ENCODE measurements at regions not wholly inside any gene's neighbourhood (a gene's known extent, or its start where the extent isn't known, plus 50 kb on each side); places are given as distances from the start of the nearest gene placed in this dataset.
A peak's percentile ranks its signal among the peaks of the same experiment; 100 is the strongest.

- H3K27ac ChIP-seq, result no peak overlapping the region
Measured at GRCh38 chr9:115637661-115638060, 515.9 kb upstream of the PAPPA start.

DNA sequence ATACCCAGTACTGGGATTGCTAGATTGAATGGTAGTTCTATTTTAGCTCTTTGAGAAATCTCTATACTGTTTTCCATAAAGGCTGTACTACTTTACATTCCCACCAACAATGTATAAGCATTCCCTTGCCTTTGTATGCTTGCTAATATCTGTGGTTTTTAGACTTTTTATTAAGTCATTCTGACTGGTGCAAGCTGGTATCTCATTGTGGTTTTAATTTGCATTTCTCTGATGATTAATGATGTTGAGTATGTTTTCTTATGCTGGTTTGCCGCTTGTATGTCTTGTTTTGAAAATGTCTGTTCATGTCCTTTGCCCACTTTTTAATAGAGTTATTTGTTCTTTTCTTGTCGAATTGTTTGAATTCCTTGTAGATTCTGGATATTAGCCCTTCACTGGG lies 512.7 kb upstream of the PAPPA start:
- DNase-seq (ENCODE audit: low spot score), result no peak
- H3K27ac ChIP-seq, result no peak overlapping the region
- no peak for ATAC-seq (ENCODE audit: insufficient number of reproducible peaks, low FRiP score, low read depth)
- no peaks in the 10 kb centered on the region for H3K36me3 ChIP-seq
- no peaks in the 10 kb centered on the region for H3K27me3 ChIP-seq (replicated peaks; ENCODE audit: insufficient read depth)
- no peaks in the 10 kb centered on the region for H3K9me3 ChIP-seq
- TF ChIP-seq CTCF (IDR thresholded peaks at IDR 0.05), result no peak
- H3K4me3 ChIP-seq, result no peak overlapping the region
- peaks cover 4 to 20% of the 10 kb centered on the region in 2 donors for H3K4me1 ChIP-seq (ENCODE audit: control insufficient read depth in 1 of 2, low read depth in 2 of 2)

More at GRCh38 chr9:115637661-115638060, 515.9 kb upstream of the PAPPA start:
- Histone ChIP-seq H3K4me3 (no peak overlapping the region), H3K27me3 (replicated peaks; ENCODE audit: insufficient read depth) (no peaks in the 10 kb centered on the region), H3K4me1 (ENCODE audit: control insufficient read depth in 1 of 2, low read depth in 2 of 2) (peaks cover 4 to 33% of the 10 kb centered on the region in 2 donors), H3K9me3 (no peaks in the 10 kb centered on the region), H3K36me3 (no peaks in the 10 kb centered on the region)
- no peak for ATAC-seq (ENCODE audit: insufficient number of reproducible peaks, low FRiP score, low read depth)
- no peak for DNase-seq (ENCODE audit: low spot score)
- TF ChIP-seq CTCF (IDR thresholded peaks at IDR 0.05), result no peak

GRCh38 chr9:115642285-115642684 lies 511.3 kb upstream of the PAPPA start:
- no peaks in the 10 kb centered on the region for H3K36me3 ChIP-seq
- no peak overlapping the region for H3K27ac ChIP-seq
- H3K27me3 ChIP-seq (replicated peaks; ENCODE audit: insufficient read depth), result no peaks in the 10 kb centered on the region
- H3K4me3 ChIP-seq, result no peak overlapping the region
- no peak for TF ChIP-seq CTCF (IDR thresholded peaks at IDR 0.05)
- peaks cover 4 to 20% of the 10 kb centered on the region in 2 donors for H3K4me1 ChIP-seq (ENCODE audit: control insufficient read depth in 1 of 2, low read depth in 2 of 2)
- ATAC-seq (ENCODE audit: insufficient number of reproducible peaks, low FRiP score, low read depth) (no peak), DNase-seq (ENCODE audit: low spot score) (no peak)
- no peaks in the 10 kb centered on the region for H3K9me3 ChIP-seq

DNA sequence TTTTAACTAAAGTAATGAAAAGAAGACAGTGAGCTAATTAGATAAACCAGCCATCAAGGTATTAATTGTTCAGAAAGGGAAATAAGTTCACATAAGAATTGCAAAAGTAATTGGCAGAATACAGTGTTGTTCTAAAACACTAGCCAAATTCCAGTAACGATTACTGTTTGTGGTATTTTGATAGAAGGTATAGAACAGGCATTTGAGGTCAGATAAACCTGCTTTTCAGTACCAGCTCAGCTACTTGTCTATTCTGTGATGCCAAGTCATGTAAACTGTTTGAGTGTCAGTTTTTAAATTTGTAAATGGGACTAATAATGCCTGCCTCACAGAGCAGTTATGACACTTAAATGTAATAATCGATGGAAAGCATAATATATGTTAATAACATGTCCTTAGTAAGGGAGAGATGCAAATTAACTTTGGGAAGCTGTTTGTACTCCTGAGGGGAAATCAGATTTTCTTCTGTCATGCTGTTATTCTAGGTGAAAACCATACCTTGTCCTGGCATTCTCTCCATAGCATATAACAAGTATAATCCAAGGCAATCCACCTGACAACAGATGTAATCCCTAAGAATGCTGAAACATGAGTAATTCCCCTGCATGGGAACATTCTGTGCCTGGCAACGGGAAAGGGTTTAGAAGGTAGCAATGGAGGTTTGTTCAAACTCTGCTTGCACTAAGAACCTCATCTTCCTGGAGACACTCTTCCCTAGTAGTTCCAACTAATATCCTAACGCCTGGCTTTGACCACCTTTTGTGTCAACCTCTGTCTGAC lies 509.5 kb upstream of the PAPPA start:
- no peak for ATAC-seq (ENCODE audit: insufficient number of reproducible peaks, low FRiP score, low read depth)
- Histone ChIP-seq H3K36me3 (no peaks in the 10 kb centered on the region), H3K4me1 (ENCODE audit: control insufficient read depth in 1 of 2, low read depth in 2 of 2) (peaks cover 4 to 24% of the 10 kb centered on the region in 2 donors), H3K27me3 (replicated peaks; ENCODE audit: insufficient read depth) (no peaks in the 10 kb centered on the region), H3K27ac (no peak overlapping the region), H3K4me3 (no peak overlapping the region), H3K9me3 (no peaks in the 10 kb centered on the region)
- TF ChIP-seq CTCF (IDR thresholded peaks at IDR 0.05), result no peak
- no peak for DNase-seq (ENCODE audit: low spot score)

GRCh38 chr9:115649991-115650472 lies 503.6 kb upstream of the PAPPA start:
- Histone ChIP-seq H3K4me3 (peak overlapping the region; percentile 15), H3K4me1 (ENCODE audit: control insufficient read depth in 1 of 2, low read depth in 2 of 2) (peaks cover 14 to 33% of the 10 kb centered on the region in 2 donors), H3K36me3 (no peaks in the 10 kb centered on the region), H3K27me3 (replicated peaks; ENCODE audit: insufficient read depth) (no peaks in the 10 kb centered on the region), H3K9me3 (no peaks in the 10 kb centered on the region), H3K27ac (peak overlapping the region; percentile 88 to 95)
- no peak for TF ChIP-seq CTCF (IDR thresholded peaks at IDR 0.05)
- ATAC-seq (ENCODE audit: insufficient number of reproducible peaks, low FRiP score, low read depth) (peak; percentile 91), DNase-seq (ENCODE audit: low spot score) (peak; percentile 74)

Measured in thoracic aorta (tissue), 2 donors.